Fibroblast of lung (primary cell): ENCODE measurements at regions not wholly inside any gene's neighbourhood (a gene's known extent, or its start where the extent isn't known, plus 50 kb on each side); places are given as distances from the start of the nearest gene placed in this dataset.

ENCODE experiments used
- DNase-seq, 2 donors: peaks; one replicate each; pipeline versions ENCODE4 v3.0.0 to v3.0.0-alpha.2; 2010; ENCODE audit warnings: low read depth in 2 of 2
- H2AFZ ChIP-seq: 2 replicates; pipeline ENCODE4 v1.5.1; 2012; ENCODE audit warnings: low read length, control low read depth, inconsistent platforms
- H3K27ac ChIP-seq: 2 replicates; pipeline ENCODE4 v1.5.1; 2011; ENCODE audit warnings: low read length, control low read depth; ENCODE audit not compliant: insufficient read depth
- H3K27me3 ChIP-seq: 2 replicates; pipeline ENCODE4 v1.5.1; 2011; ENCODE audit warnings: mild to moderate bottlenecking, low read length; ENCODE audit not compliant: control insufficient read depth, insufficient read depth
- H3K36me3 ChIP-seq: 2 replicates; pipeline ENCODE4 v1.5.1; 2011; ENCODE audit warnings: low read length; ENCODE audit not compliant: control insufficient read depth, insufficient read depth
- H3K4me1 ChIP-seq: 2 replicates; pipeline ENCODE4 v1.5.1; 2011; ENCODE audit warnings: low read length; ENCODE audit not compliant: control insufficient read depth, insufficient read depth; ENCODE audit errors: extremely low read depth
- H3K4me2 ChIP-seq: 2 replicates; pipeline ENCODE4 v1.5.1; 2011; ENCODE audit warnings: low read length, control low read depth; ENCODE audit not compliant: insufficient read depth; ENCODE audit errors: extremely low read depth
- H3K4me3 ChIP-seq, 4 experiments: fragments of 200-600 bp in 1 of 4; sonication (generic) in 1 of 4; replicated peaks in 1 of 4; 2 replicates each; pipeline ENCODE4 v1.5.1; 2011 to 2016; ENCODE audit warnings: low read length in 4 of 4, low read depth in 3 of 4, mild to moderate bottlenecking in 3 of 4, control low read depth in 2 of 4, inconsistent platforms in 1 of 4, mixed read lengths in 1 of 4; ENCODE audit not compliant: insufficient read depth in 1 of 4; ENCODE audit errors: control extremely low read depth in 1 of 4
- H3K79me2 ChIP-seq: 2 replicates; pipeline ENCODE4 v1.5.1; 2012; ENCODE audit warnings: mild to moderate bottlenecking, low read length, inconsistent platforms; ENCODE audit not compliant: control insufficient read depth, insufficient read depth
- H3K9ac ChIP-seq: 2 replicates; pipeline ENCODE4 v1.5.1; 2011; ENCODE audit warnings: mild to moderate bottlenecking, low read length, control low read depth; ENCODE audit not compliant: insufficient read depth
- H3K9me3 ChIP-seq: 2 replicates; pipeline ENCODE4 v1.5.1; 2012; ENCODE audit warnings: low read depth, low read length; ENCODE audit not compliant: control insufficient read depth, insufficient read depth
- H4K20me1 ChIP-seq: 2 replicates; pipeline ENCODE4 v1.5.1; 2011; ENCODE audit warnings: low read length; ENCODE audit not compliant: control insufficient read depth, insufficient read depth; ENCODE audit errors: extremely low read depth
- EZH2 ChIP-seq: IDR thresholded peaks from 2 replicates; pipeline ENCODE4 v1.5.1; 2012; ENCODE audit warnings: low read length, control low read depth, mild to moderate bottlenecking; ENCODE audit errors: missing control alignments
- TF ChIP-seq, protein P1 (sequence below), 2 donors: IDR thresholded peaks in 1 of 2; conservative IDR thresholded peaks in 1 of 2; 1 replicate in 1 of 2; 2 replicates in 1 of 2; pipeline ENCODE4 v1.5.1; 2011 to 2012; ENCODE audit warnings: low read length in 2 of 2, control low read depth in 1 of 2, inconsistent platforms in 1 of 2, low read depth in 1 of 2, mild to moderate bottlenecking in 1 of 2

DNA sequence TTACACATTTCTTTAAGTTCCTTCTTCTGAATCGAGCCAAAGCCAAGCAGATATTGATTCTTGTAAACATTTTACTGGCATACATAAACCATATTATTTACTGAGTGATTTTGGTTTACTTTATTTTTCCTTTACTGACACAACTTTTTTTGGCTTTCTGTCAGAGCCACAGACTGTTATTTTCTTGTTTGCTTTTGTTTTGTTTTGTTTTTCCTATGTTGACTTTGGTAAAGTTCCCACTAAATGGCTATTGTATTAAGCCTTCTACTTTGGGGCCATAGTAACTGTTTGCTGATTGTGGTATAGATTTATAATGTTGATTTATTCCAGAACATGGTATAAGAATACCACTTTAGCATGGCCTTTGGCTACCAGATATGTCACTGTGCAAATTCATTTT is 419.4 kb downstream of the DCDC2C start:
- H3K4me1 ChIP-seq = no peaks in the 10 kb centered on the region
- TF ChIP-seq, protein P1, sequence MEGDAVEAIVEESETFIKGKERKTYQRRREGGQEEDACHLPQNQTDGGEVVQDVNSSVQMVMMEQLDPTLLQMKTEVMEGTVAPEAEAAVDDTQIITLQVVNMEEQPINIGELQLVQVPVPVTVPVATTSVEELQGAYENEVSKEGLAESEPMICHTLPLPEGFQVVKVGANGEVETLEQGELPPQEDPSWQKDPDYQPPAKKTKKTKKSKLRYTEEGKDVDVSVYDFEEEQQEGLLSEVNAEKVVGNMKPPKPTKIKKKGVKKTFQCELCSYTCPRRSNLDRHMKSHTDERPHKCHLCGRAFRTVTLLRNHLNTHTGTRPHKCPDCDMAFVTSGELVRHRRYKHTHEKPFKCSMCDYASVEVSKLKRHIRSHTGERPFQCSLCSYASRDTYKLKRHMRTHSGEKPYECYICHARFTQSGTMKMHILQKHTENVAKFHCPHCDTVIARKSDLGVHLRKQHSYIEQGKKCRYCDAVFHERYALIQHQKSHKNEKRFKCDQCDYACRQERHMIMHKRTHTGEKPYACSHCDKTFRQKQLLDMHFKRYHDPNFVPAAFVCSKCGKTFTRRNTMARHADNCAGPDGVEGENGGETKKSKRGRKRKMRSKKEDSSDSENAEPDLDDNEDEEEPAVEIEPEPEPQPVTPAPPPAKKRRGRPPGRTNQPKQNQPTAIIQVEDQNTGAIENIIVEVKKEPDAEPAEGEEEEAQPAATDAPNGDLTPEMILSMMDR (conservative IDR thresholded peaks at IDR 0.05 in 1 of 2, IDR thresholded peaks at IDR 0.05 in 1 of 2; ENCODE audit: low read depth in 1 of 2, low read length in 2 of 2) = no peak
- TF ChIP-seq EZH2 = no peak
- H3K4me3 ChIP-seq = no peak overlapping the region
- DNase-seq = no peak
- no peaks in the 10 kb centered on the region for H3K9me3 ChIP-seq
- no peak overlapping the region for H3K4me2 ChIP-seq
- H2AFZ ChIP-seq = no peak overlapping the region
- no peaks in the 10 kb centered on the region for H3K27me3 ChIP-seq
- no peaks in the 10 kb centered on the region for H3K79me2 ChIP-seq
- H3K36me3 ChIP-seq = no peaks in the 10 kb centered on the region
- H3K9ac ChIP-seq = no peak overlapping the region
- H3K27ac ChIP-seq = no peak overlapping the region
- H4K20me1 ChIP-seq = no peaks in the 10 kb centered on the region

DNA sequence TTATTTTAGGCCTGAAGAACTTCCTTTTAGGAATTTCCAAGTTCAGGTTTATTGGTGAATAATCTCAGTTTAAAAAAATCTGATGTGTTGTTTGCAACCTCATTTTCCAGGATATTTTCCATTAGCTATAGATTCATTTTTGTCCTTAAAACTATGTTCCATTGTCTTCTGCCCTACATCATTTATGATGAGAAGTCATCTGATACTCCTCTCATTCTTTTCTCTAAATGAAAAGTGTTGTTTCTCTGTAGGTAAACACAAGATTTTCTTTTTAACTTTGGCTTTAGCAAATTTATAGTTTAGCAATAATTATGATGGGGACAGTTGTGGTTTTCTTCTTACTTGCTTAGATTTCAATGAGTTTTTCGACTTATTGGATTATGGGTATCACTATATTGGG is 427.3 kb downstream of the DCDC2C start:
- no peak for TF ChIP-seq EZH2
- TF ChIP-seq, protein P1 (conservative IDR thresholded peaks at IDR 0.05 in 1 of 2, IDR thresholded peaks at IDR 0.05 in 1 of 2; ENCODE audit: low read depth in 1 of 2, low read length in 2 of 2) = no peak
- no peak overlapping the region for H3K4me2 ChIP-seq
- H3K36me3 ChIP-seq = no peaks in the 10 kb centered on the region
- H4K20me1 ChIP-seq = no peaks in the 10 kb centered on the region
- no peak overlapping the region for H2AFZ ChIP-seq
- no peaks in the 10 kb centered on the region for H3K9me3 ChIP-seq
- H3K9ac ChIP-seq = no peak overlapping the region
- H3K27ac ChIP-seq = no peak overlapping the region
- no peaks in the 10 kb centered on the region for H3K4me1 ChIP-seq
- no peak for DNase-seq
- H3K27me3 ChIP-seq = no peaks in the 10 kb centered on the region
- no peaks in the 10 kb centered on the region for H3K79me2 ChIP-seq
- H3K4me3 ChIP-seq = no peak overlapping the region

DNA sequence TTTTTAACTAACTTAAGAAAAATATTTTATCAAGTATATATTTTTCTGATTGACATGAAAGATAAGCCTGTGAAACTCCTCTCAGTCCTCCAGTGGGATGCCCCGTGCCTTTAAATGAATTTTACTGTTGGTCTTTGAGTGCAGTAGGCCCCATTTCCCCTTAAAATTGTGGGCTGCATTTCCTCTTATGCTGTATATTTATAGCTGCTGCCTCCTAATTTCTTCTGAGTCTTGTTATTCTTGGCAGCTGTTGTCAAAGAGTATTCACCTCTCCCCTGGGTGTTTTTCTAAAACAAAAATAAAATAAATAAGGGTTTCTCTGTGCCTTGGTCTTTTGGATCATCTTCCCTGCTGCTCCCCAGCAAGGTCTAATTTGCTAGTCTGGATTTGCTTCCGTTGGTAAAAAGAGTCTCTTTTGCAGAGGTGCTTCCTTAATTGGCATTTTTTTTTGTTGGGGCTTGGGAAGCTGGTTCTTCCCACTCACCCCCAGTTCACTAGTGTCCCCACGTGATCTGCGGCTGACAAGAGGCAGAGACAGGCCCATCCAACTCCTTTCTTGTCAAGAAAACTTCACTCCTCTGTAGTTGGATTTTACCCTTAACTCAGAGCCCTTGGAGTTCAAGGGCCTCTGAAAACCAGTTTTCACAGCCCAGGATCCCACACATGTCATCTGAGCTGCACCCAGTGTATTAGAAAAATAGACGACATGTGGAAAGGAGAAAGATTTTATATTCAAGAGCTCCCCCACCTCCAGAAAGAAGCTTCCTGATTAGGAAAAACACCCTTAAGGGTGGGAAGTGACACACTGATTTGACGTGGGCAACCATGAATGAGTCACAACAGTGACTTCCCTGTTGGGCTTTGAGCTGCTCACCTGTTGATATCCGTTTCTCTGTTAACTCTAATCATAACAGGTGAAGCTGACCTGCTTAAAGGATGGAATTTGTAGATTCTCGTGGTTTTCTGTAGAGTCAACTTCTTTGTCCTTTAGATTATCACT is 431.5 kb downstream of the DCDC2C start:
- no peaks in the 10 kb centered on the region for H3K9me3 ChIP-seq
- H3K27ac ChIP-seq = no peak overlapping the region
- H3K27me3 ChIP-seq = no peaks in the 10 kb centered on the region
- no peak for DNase-seq
- no peaks in the 10 kb centered on the region for H3K36me3 ChIP-seq
- H4K20me1 ChIP-seq = no peaks in the 10 kb centered on the region
- no peaks in the 10 kb centered on the region for H3K4me1 ChIP-seq
- H3K4me2 ChIP-seq = no peak overlapping the region
- no peak overlapping the region for H3K4me3 ChIP-seq
- H2AFZ ChIP-seq = no peak overlapping the region
- TF ChIP-seq EZH2 = no peak
- TF ChIP-seq, protein P1 (conservative IDR thresholded peaks at IDR 0.05 in 1 of 2, IDR thresholded peaks at IDR 0.05 in 1 of 2; ENCODE audit: low read depth in 1 of 2, low read length in 2 of 2) = no peak
- no peaks in the 10 kb centered on the region for H3K79me2 ChIP-seq
- no peak overlapping the region for H3K9ac ChIP-seq
